ENCODE measurements at regions not wholly inside any gene's neighbourhood (a gene's known extent, or its start where the extent isn't known, plus 50 kb on each side); places are given as distances from the start of the nearest gene placed in this dataset.

- BruUV-seq (replicated peaks) = no TSS peak
- intact Hi-C loops (cut with micrococcal nuclease; ENCODE audit: unreplicated experiment) = no loop called here
These were observed 68.5 kb upstream of the SRSF6 start for GRCh38 chr20:43389211-43389610.

DNA sequence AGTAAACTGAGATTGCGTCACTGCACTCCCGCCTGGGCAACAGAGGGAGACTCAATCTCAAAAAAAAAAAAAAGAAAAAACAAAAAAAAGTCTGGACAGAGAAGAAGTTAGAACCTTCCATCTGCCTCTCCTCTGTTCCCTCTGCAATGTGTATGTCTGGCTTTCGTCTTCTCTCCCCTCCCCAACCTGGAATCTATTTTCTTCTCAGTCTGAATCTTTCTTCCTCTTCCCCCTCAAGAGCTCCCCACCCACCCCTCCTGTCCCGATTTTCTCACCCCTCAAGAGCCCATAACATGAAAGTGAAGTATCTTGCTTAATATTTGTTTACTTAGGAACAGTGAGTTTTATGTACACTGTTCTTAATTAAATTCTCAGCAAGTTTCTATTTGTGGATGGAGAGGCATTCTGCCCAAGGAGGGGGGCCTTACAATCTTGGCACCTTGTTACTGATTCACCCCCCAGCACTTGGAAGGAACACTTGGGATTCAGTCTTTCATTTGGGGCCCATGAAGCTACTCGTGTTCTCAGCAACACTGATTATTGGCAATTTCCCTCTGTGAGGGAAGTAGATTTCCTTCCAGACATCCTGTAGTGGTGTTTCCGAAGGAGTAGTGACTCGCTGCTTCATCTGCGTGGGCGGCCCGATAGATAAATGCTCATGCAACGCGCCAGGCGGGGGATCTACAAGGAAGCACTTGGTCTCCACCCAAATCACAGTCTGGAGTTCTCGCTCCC is 69.3 kb upstream of the SRSF6 start:
- BruUV-seq (replicated peaks) = no TSS peak
- Histone ChIP-seq H3K4me2 (no peak overlapping the region), H2AFZ (no peak overlapping the region), H3K79me2 (ENCODE audit: low read depth) (no peaks in the 10 kb centered on the region), H3K9me2 (ENCODE audit: insufficient read depth) (no peaks in the 10 kb centered on the region), H3K36me3 (ENCODE audit: low read depth) (no peaks in the 10 kb centered on the region), H3K27ac (no peak overlapping the region), H4K20me1 (ENCODE audit: insufficient read depth) (no peaks in the 10 kb centered on the region), H3K27me3 (ENCODE audit: insufficient read depth, low read depth) (peaks cover 95% of the 10 kb centered on the region), H3K4me3 (no peak overlapping the region), H3K9me3 (ENCODE audit: insufficient read depth, low read depth) (no peaks in the 10 kb centered on the region), H3K4me1 (replicated peaks; ENCODE audit: insufficient read depth) (no peaks in the 10 kb centered on the region), H3F3A (ENCODE audit: insufficient read depth, low read depth) (no peaks in the 10 kb centered on the region)
- DNase-seq = no peak
- intact Hi-C loops (cut with micrococcal nuclease; ENCODE audit: unreplicated experiment) = no loop called here
- TF ChIP-seq CTCF (conservative IDR thresholded peaks at IDR 0.05) = no peak
- TF ChIP-seq EZH2 (IDR thresholded peaks at IDR 0.05; ENCODE audit: low read depth) = no peak
- CTCF ChIA-PET = no interaction called here
- POLR2A ChIA-PET (ENCODE audit: unreplicated experiment) = no interaction called here

More at GRCh38 chr20:43389211-43389610, 68.5 kb upstream of the SRSF6 start:
- TF ChIP-seq EZH2 (IDR thresholded peaks at IDR 0.05; ENCODE audit: low read depth) (no peak), CTCF (conservative IDR thresholded peaks at IDR 0.05) (no peak)
- Histone ChIP-seq H3K4me3 (no peak overlapping the region), H3K9me2 (ENCODE audit: insufficient read depth) (no peaks in the 10 kb centered on the region; the same call in 1 of the 2 replicates), H3K4me1 (replicated peaks; ENCODE audit: insufficient read depth) (no peaks in the 10 kb centered on the region), H3K4me2 (no peak overlapping the region), H4K20me1 (ENCODE audit: insufficient read depth) (no peaks in the 10 kb centered on the region), H3K79me2 (ENCODE audit: low read depth) (no peaks in the 10 kb centered on the region), H3K9me3 (ENCODE audit: insufficient read depth, low read depth) (no peaks in the 10 kb centered on the region), H3K27me3 (ENCODE audit: insufficient read depth, low read depth) (peaks cover 94% of the 10 kb centered on the region), H3K27ac (no peak overlapping the region), H3K36me3 (ENCODE audit: low read depth) (no peaks in the 10 kb centered on the region), H3F3A (ENCODE audit: insufficient read depth, low read depth) (no peaks in the 10 kb centered on the region), H2AFZ (no peak overlapping the region)
- POLR2A ChIA-PET (ENCODE audit: unreplicated experiment) = no interaction called here
- CTCF ChIA-PET = no interaction called here
- DNase-seq = no peak

DNA sequence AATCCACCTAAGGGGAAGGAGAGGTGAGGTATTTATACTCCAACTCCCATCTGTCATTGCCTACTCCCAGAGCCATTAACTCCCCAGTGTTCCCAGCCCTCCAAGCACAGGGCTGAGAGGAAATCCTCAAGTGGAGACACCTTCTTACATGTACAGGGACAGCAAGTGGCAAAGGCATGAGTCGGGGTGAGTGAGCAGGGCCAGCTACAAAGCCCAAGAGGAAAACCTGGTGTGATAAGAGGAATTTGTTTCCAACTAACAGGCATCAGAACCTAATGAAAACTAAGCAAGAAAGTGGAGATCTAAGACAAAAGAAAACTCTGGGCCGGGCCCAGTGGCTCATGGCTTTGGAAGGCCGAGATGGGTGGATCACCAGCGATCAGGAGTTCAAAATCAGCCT is 70.0 kb upstream of the SRSF6 start:
- H3K36me3 ChIP-seq (ENCODE audit: low read depth) = no peaks in the 10 kb centered on the region
- ChIA-PET CTCF (no interaction called here), POLR2A (ENCODE audit: unreplicated experiment) (no interaction called here)
- no peak overlapping the region for H3K27ac ChIP-seq
- no peaks in the 10 kb centered on the region for H3K9me2 ChIP-seq (ENCODE audit: insufficient read depth)
- no peak overlapping the region for H3K4me3 ChIP-seq
- H2AFZ ChIP-seq = no peak overlapping the region
- TF ChIP-seq EZH2 (IDR thresholded peaks at IDR 0.05; ENCODE audit: low read depth) (no peak), CTCF (conservative IDR thresholded peaks at IDR 0.05) (no peak)
- H3K4me2 ChIP-seq = no peak overlapping the region
- no peaks in the 10 kb centered on the region for H3K4me1 ChIP-seq (replicated peaks; ENCODE audit: insufficient read depth)
- H3K27me3 ChIP-seq (ENCODE audit: insufficient read depth, low read depth) = peaks cover 95% of the 10 kb centered on the region
- DNase-seq = no peak
- H4K20me1 ChIP-seq (ENCODE audit: insufficient read depth) = no peaks in the 10 kb centered on the region
- H3K9me3 ChIP-seq (ENCODE audit: insufficient read depth, low read depth) = no peaks in the 10 kb centered on the region
- intact Hi-C loops (cut with micrococcal nuclease; ENCODE audit: unreplicated experiment) = no loop called here
- no TSS peak for BruUV-seq (replicated peaks)
- no peaks in the 10 kb centered on the region for H3K79me2 ChIP-seq (ENCODE audit: low read depth)
- no peaks in the 10 kb centered on the region for H3F3A ChIP-seq (ENCODE audit: insufficient read depth, low read depth)

Measured in PC-9 (cell line).